HepG2 (cell line): ENCODE measurements at regions not wholly inside any gene's neighbourhood (a gene's known extent, or its start where the extent isn't known, plus 50 kb on each side); places are given as distances from the start of the nearest gene placed in this dataset.

Source experiments
- FOXJ3 ChIP-seq: sonication (generic); formaldehyde crosslinking; IDR thresholded peaks from 2 replicates; pipeline ENCODE4 v1.4.0; 2020; ENCODE audit warnings: missing genetic modification reagents, mild to moderate bottlenecking, borderline replicate concordance
- GRHL1 ChIP-seq: sonication (generic); formaldehyde crosslinking; conservative IDR thresholded peaks from 2 replicates; pipeline ENCODE4 v1.8.0; 2022; ENCODE audit warnings: missing genetic modification reagents
- KLF9 ChIP-seq: IDR thresholded peaks from 2 replicates; pipeline ENCODE4 v1.6.1; 2016; ENCODE audit warnings: low read depth
- TF ChIP-seq, protein P1 (sequence below): sonication (generic); formaldehyde crosslinking; IDR thresholded peaks from 2 replicates; pipeline ENCODE4 v1.4.0; 2020; ENCODE audit warnings: missing genetic modification reagents

DNA sequence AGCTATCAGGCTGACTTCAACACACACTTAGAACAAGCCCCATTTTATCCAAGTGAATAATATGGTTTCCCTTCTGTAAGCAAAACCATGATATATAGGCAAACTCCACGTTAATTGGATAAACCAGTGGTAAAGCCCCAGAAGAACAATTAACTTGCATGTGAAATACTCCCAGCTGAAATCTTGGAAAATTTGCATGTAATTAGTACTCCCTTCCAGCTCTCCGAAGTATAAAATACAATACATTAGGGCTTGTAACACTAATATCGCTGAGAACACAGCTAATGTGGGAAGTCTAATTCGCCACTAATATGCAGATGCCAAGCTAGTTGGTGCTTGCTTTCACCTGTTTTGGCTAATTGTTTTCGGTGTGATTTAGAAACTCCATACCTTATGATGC, 859.0 kb upstream of the AUTS2 start:
- TF ChIP-seq, protein P1, sequence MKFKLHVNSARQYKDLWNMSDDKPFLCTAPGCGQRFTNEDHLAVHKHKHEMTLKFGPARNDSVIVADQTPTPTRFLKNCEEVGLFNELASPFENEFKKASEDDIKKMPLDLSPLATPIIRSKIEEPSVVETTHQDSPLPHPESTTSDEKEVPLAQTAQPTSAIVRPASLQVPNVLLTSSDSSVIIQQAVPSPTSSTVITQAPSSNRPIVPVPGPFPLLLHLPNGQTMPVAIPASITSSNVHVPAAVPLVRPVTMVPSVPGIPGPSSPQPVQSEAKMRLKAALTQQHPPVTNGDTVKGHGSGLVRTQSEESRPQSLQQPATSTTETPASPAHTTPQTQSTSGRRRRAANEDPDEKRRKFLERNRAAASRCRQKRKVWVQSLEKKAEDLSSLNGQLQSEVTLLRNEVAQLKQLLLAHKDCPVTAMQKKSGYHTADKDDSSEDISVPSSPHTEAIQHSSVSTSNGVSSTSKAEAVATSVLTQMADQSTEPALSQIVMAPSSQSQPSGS, result no peak
- TF ChIP-seq GRHL1 (CRISPR knock-in tag) (no peak), FOXJ3 (CRISPR knock-in tag) (no peak), KLF9 (CRISPR knock-in tag) (no peak)
